ENCODE measurements at regions not wholly inside any gene's neighbourhood (a gene's known extent, or its start where the extent isn't known, plus 50 kb on each side); places are given as distances from the start of the nearest gene placed in this dataset.

DNA sequence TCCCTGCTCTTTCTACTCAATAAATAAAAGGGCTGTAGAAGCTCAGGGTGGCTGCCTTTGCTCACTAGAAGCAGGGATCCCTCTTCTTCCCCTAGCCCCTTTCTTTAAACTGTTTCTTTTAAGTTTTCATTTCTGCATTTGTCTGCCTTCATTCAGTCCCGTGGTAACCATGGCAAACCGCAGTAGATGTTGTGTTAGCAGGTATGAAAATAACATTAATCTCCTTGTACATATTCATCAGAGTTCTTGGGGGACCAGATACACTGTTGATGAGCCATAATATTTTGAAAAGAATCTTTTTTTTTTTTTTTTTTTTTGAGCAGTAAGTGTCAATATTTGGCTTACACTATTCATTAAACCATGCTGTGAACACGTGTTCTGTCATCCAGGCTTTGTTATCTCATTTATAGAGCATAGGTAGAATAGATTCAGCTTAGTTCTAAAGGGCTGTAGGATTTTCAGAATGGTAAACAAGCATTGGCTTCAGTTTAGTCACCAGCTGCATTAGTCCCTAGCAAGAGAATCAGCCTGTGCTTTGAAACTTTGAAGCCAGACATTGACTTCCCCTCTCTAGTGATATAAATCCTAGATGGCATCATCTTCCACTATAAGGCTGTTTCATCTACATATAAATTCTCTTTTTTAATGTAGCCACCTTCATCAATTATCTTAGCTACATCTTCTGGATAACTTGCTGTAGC, 59.4 kb upstream of the SPRY2 start (continued):
- TF ChIP-seq TFCP2L1 (CRISPR knock-in tag; IDR thresholded peaks at IDR 0.05) (no peak), CHD4 (IDR thresholded peaks at IDR 0.05; ENCODE audit: borderline replicate concordance) (no peak), ESRRA (IDR thresholded peaks at IDR 0.05; ENCODE audit: borderline replicate concordance, low read length) (no peak), FOSB (CRISPR knock-in tag; IDR thresholded peaks at IDR 0.05) (no peak), GATA3 (IDR thresholded peaks at IDR 0.05; ENCODE audit: borderline replicate concordance) (no peak), SMC3 (IDR thresholded peaks at IDR 0.05) (no peak)
- TF ChIP-seq, protein P1, sequence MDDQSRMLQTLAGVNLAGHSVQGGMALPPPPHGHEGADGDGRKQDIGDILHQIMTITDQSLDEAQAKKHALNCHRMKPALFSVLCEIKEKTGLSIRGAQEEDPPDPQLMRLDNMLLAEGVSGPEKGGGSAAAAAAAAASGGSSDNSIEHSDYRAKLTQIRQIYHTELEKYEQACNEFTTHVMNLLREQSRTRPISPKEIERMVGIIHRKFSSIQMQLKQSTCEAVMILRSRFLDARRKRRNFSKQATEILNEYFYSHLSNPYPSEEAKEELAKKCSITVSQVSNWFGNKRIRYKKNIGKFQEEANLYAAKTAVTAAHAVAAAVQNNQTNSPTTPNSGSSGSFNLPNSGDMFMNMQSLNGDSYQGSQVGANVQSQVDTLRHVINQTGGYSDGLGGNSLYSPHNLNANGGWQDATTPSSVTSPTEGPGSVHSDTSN (IDR thresholded peaks at IDR 0.05): no peak
- TF ChIP-seq, protein P2, sequence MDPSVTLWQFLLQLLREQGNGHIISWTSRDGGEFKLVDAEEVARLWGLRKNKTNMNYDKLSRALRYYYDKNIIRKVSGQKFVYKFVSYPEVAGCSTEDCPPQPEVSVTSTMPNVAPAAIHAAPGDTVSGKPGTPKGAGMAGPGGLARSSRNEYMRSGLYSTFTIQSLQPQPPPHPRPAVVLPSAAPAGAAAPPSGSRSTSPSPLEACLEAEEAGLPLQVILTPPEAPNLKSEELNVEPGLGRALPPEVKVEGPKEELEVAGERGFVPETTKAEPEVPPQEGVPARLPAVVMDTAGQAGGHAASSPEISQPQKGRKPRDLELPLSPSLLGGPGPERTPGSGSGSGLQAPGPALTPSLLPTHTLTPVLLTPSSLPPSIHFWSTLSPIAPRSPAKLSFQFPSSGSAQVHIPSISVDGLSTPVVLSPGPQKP (IDR thresholded peaks at IDR 0.05; ENCODE audit: low read depth, low read length): no peak

DNA sequence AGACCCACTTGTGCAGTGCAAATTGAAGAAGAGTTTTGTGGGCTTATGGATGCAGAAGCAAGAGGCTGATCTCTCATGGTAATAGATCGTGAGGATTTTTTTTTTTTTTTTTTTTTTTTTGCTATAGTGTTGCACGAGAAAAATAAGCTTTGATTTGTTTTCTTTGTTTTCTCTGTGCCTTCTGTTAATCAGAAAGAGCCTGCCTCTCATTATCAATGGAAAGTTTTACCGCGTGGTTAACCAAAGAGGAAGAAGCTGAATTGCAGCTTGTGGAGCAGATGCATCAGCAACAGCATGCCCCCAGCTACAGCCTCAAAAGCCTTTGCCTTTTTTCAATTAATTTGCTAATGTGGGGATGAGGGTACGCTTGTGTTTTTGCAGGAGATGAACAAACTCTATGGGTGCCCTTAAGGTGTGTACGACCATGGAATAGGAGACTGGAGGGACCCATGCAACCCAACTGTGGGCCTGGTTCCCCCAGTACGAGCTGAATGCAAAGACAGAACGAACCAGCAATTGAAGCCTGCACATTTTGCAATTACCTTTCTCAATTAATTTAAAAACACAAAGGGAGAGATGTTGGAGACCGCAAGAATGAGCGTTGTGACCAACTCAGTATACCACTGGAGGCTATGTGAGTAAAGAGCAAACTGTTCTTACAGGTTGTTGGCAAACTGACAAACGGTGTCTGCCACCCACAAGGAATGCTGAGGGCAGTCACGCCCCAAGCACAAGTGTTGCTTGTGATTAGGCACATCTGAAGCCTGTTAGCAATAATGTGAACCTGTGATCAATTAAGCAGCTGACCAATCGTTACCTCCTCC, 58.6 kb upstream of the SPRY2 start:
- ChIA-PET CTCF (no interaction called here), POLR2A (no interaction called here)
- DNase-seq (ENCODE audit: low read depth in 1 of 2, low spot score in 1 of 2): no peak
- Histone ChIP-seq H3K4me3 (no peak overlapping the region), H3K4me1 (no peaks in the 10 kb centered on the region), H3K27ac (no peak overlapping the region), H3K9me3 (peaks cover 2% of the 10 kb centered on the region; the same call in 1 of the 3 replicates), H3K4me2 (no peak overlapping the region)
- 57% methylated on average over 13 of the region's 13 CpGs for WGBS (ENCODE audit: missing lambda C conversion rate)
- no peak for ATAC-seq
- TF ChIP-seq PHF8 (IDR thresholded peaks at IDR 0.05; ENCODE audit: borderline replicate concordance, low read depth): no peak
- TF ChIP-seq HOXB5 (CRISPR knock-in tag; IDR thresholded peaks at IDR 0.05): no peak
- TF ChIP-seq BHLHE40 (IDR thresholded peaks at IDR 0.05; ENCODE audit: low read depth, low read length): no peak
- no peak for TF ChIP-seq GATA3 (IDR thresholded peaks at IDR 0.05; ENCODE audit: borderline replicate concordance)
- TF ChIP-seq, protein P3, sequence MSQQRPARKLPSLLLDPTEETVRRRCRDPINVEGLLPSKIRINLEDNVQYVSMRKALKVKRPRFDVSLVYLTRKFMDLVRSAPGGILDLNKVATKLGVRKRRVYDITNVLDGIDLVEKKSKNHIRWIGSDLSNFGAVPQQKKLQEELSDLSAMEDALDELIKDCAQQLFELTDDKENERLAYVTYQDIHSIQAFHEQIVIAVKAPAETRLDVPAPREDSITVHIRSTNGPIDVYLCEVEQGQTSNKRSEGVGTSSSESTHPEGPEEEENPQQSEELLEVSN (IDR thresholded peaks at IDR 0.05; ENCODE audit: borderline replicate concordance, low read depth): no peak
- no peak for TF ChIP-seq CHD4 (IDR thresholded peaks at IDR 0.05; ENCODE audit: borderline replicate concordance)
- no peak for TF ChIP-seq ZC3H11A (IDR thresholded peaks at IDR 0.05)
- no peak for TF ChIP-seq HOXA7 (CRISPR knock-in tag; IDR thresholded peaks at IDR 0.05)
- TF ChIP-seq SMC3 (IDR thresholded peaks at IDR 0.05): no peak
- no peak for TF ChIP-seq EHF (CRISPR knock-in tag; IDR thresholded peaks at IDR 0.05)
- TF ChIP-seq MYC (IDR thresholded peaks at IDR 0.05; ENCODE audit: borderline replicate concordance, low read length): no peak
- TF ChIP-seq ESRRA (IDR thresholded peaks at IDR 0.05; ENCODE audit: borderline replicate concordance, low read length): no peak
- TF ChIP-seq CBX8 (IDR thresholded peaks at IDR 0.05): no peak
- no peak for TF ChIP-seq HEYL (CRISPR knock-in tag; IDR thresholded peaks at IDR 0.05)
- TF ChIP-seq SREBF2 (IDR thresholded peaks at IDR 0.05): no peak
- TF ChIP-seq KDM5A (IDR thresholded peaks at IDR 0.05): no peak
- FAIRE-seq: no peak

Small RNAs in the stretch of these regions (small RNA-seq; reads per million reads assigned to genes)
- 0 reads per million in 6 experiments for gene HIGD1AP2
- 0 to 0.86 (median 0.10) reads per million in 6 experiments for gene RNU6-67P
- gene RNU6-77P: 0 reads per million in 6 experiments

Data from A549 (cell line).